ENCODE measurements at regions not wholly inside any gene's neighbourhood (a gene's known extent, or its start where the extent isn't known, plus 50 kb on each side); places are given as distances from the start of the nearest gene placed in this dataset.

DNA sequence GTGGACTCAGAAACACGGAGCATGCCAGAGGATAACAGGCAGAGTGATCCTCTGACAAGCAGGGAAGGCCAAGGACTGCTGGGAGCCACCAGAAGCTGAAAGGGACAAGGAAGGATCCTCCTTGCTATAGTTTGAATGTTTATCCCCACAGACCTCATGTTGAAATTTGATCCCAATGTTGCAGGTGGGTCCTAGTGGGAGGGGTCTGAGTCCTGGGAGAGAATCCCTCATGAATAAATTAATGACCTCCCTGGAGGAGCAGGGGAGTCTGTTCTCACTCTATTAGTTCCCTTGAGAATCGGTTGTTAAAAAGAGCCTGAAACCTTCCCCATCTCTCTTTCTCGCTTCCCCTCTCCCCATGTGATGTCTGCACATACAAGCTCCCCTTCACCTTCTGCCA is 124.4 kb downstream of the FBXO15 start:
- no peaks in the 10 kb centered on the region for H3K4me1 Mint-ChIP-seq
- no peak for DNase-seq
- no peaks in the 10 kb centered on the region for H3K36me3 Mint-ChIP-seq
- intact Hi-C loops (cut with micrococcal nuclease), result no loop called here
- H3K9me3 ChIP-seq (ENCODE audit: control insufficient read depth, insufficient read depth, low read length), result no peaks in the 10 kb centered on the region
- WGBS (ENCODE audit: insufficient coverage), result 54% methylated on average over 3 of the region's 3 CpGs
- no peaks in the 10 kb centered on the region for H3K9me3 Mint-ChIP-seq
- no peak for ATAC-seq
- H3K36me3 ChIP-seq (ENCODE audit: control insufficient read depth, insufficient read depth, low read length), result no peaks in the 10 kb centered on the region
- TF ChIP-seq, protein P1, sequence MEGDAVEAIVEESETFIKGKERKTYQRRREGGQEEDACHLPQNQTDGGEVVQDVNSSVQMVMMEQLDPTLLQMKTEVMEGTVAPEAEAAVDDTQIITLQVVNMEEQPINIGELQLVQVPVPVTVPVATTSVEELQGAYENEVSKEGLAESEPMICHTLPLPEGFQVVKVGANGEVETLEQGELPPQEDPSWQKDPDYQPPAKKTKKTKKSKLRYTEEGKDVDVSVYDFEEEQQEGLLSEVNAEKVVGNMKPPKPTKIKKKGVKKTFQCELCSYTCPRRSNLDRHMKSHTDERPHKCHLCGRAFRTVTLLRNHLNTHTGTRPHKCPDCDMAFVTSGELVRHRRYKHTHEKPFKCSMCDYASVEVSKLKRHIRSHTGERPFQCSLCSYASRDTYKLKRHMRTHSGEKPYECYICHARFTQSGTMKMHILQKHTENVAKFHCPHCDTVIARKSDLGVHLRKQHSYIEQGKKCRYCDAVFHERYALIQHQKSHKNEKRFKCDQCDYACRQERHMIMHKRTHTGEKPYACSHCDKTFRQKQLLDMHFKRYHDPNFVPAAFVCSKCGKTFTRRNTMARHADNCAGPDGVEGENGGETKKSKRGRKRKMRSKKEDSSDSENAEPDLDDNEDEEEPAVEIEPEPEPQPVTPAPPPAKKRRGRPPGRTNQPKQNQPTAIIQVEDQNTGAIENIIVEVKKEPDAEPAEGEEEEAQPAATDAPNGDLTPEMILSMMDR (IDR thresholded peaks at IDR 0.05), result no peak
- no peaks in the 10 kb centered on the region for H3K4me1 ChIP-seq (ENCODE audit: control insufficient read depth, insufficient read depth, low read length)
- H3K27ac ChIP-seq (ENCODE audit: low read length), result no peak overlapping the region
- H3K4me3 ChIP-seq (ENCODE audit: low read length), result no peak overlapping the region
- peaks cover 0 to 7% of the 10 kb centered on the region in 2 donors for H3K27me3 Mint-ChIP-seq (ENCODE audit: low read depth in 2 of 2)
- H3K4me3 Mint-ChIP-seq, result no peak overlapping the region
- no peaks in the 10 kb centered on the region for H3K27me3 ChIP-seq (ENCODE audit: control insufficient read depth, insufficient read depth, low read length)
- no peak overlapping the region for H3K27ac Mint-ChIP-seq

DNA sequence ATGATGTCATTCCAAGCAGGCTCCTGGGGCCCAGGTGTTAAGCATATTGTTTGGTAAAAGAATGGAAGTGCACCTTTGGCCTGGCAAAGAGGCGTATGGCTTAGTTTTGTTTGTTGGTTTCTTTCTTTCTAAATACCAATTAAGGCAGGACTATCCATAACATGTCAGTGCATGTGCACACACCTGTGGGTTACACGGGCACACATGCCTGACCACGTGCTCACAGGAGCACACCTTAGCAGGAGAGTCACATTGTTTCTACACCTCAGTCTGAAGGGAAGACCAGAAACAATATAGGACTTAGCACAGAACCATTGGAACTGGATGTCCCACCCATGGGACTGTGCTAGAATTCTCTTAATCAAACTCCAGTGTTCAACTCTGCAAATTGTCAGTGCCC is 127.8 kb downstream of the FBXO15 start:
- H3K36me3 ChIP-seq (ENCODE audit: control insufficient read depth, insufficient read depth, low read length), result no peaks in the 10 kb centered on the region
- TF ChIP-seq, protein P1 (IDR thresholded peaks at IDR 0.05), result no peak
- no peaks in the 10 kb centered on the region for H3K27me3 ChIP-seq (ENCODE audit: control insufficient read depth, insufficient read depth, low read length)
- no peaks in the 10 kb centered on the region for H3K4me1 ChIP-seq (ENCODE audit: control insufficient read depth, insufficient read depth, low read length)
- Mint-ChIP-seq H3K27ac (no peak overlapping the region), H3K4me3 (no peak overlapping the region), H3K9me3 (peaks cover 0 to 2% of the 10 kb centered on the region in 2 donors), H3K4me1 (no peaks in the 10 kb centered on the region), H3K27me3 (ENCODE audit: low read depth in 2 of 2) (peaks cover 0 to 7% of the 10 kb centered on the region in 2 donors), H3K36me3 (no peaks in the 10 kb centered on the region)
- ATAC-seq, result no peak
- H3K9me3 ChIP-seq (ENCODE audit: control insufficient read depth, insufficient read depth, low read length), result no peaks in the 10 kb centered on the region
- 88% methylated on average over 3 of the region's 3 CpGs for WGBS (ENCODE audit: insufficient coverage)
- intact Hi-C loops (cut with micrococcal nuclease), result no loop called here
- no peak overlapping the region for H3K4me3 ChIP-seq (ENCODE audit: low read length)
- no peak overlapping the region for H3K27ac ChIP-seq (ENCODE audit: low read length)
- no peak for DNase-seq

DNA sequence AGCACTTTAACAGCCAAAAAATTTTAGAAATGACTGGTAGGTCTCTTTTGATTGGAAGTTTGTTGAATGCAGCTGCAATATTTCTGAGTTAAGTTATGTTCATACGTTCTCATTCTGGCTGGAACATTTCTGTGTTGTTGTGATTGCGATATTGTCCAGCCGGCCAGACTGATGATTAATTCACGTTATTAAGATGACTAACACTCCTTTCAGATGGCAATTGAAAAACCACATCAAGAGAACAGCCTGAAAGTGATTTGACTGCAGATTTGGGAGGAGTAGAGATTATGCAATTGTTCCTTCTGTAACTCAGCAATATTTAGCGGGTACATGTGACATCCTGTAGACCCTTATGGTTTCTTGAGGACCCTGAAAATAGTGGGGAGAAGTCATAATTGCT is 133.7 kb downstream of the FBXO15 start:
- H3K36me3 Mint-ChIP-seq, result no peaks in the 10 kb centered on the region
- intact Hi-C loops (cut with micrococcal nuclease), result no loop called here
- no peaks in the 10 kb centered on the region for H3K4me1 Mint-ChIP-seq
- DNase-seq (no peak), ATAC-seq (no peak)
- Histone ChIP-seq H3K27ac (ENCODE audit: low read length) (no peak overlapping the region), H3K36me3 (ENCODE audit: control insufficient read depth, insufficient read depth, low read length) (no peaks in the 10 kb centered on the region), H3K27me3 (ENCODE audit: control insufficient read depth, insufficient read depth, low read length) (no peaks in the 10 kb centered on the region), H3K4me1 (ENCODE audit: control insufficient read depth, insufficient read depth, low read length) (peaks cover 3% of the 10 kb centered on the region), H3K4me3 (ENCODE audit: low read length) (no peak overlapping the region), H3K9me3 (ENCODE audit: control insufficient read depth, insufficient read depth, low read length) (no peaks in the 10 kb centered on the region)
- no peak overlapping the region for H3K27ac Mint-ChIP-seq
- H3K27me3 Mint-ChIP-seq (ENCODE audit: low read depth in 2 of 2), result peaks cover 0 to 5% of the 10 kb centered on the region in 2 donors
- H3K4me3 Mint-ChIP-seq, result no peak overlapping the region
- TF ChIP-seq, protein P1 (IDR thresholded peaks at IDR 0.05), result no peak
- WGBS (ENCODE audit: insufficient coverage), result 79% methylated on average over 5 of the region's 5 CpGs
- peaks cover 0 to 2% of the 10 kb centered on the region in 2 donors for H3K9me3 Mint-ChIP-seq

DNA sequence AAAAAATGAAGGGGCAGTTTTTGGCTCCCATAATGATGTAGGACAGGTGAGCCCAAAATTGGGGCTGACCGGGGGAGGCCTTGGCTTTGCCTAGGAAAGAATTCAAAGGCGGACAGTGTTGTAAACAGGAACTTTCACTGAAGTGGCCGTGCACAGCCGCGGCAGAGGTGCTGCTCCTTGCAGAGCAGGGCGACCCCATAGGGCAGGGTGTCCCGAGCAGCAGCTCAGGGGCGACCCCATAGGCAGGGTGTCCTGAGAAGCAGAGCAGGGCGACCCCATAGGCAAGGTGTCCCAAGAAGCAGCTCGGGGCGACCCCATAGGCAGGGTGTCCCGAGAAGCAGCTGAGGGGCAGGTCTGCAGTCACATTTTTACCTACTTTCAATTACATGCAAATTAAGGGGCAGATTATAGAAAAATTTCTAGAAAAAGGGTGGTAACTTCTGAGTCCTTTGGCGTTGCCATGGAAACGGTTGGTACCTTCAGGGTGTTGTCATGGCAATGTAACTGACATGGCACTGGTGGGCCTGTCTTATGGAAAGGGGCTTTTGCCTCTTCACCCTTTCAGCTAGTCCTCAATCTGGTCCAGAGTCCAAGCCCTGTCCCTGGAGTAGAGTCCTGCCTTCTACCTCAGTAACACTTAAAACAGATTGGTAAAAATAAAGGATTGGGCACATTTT is 134.5 kb downstream of the FBXO15 start:
- Histone ChIP-seq H3K4me3 (ENCODE audit: low read length) (no peak overlapping the region), H3K4me1 (ENCODE audit: control insufficient read depth, insufficient read depth, low read length) (peaks cover 3% of the 10 kb centered on the region), H3K27me3 (ENCODE audit: control insufficient read depth, insufficient read depth, low read length) (no peaks in the 10 kb centered on the region), H3K9me3 (ENCODE audit: control insufficient read depth, insufficient read depth, low read length) (no peaks in the 10 kb centered on the region), H3K27ac (ENCODE audit: low read length) (no peak overlapping the region), H3K36me3 (ENCODE audit: control insufficient read depth, insufficient read depth, low read length) (no peaks in the 10 kb centered on the region)
- WGBS (ENCODE audit: insufficient coverage), result 86% methylated on average over 12 of the region's 14 CpGs
- DNase-seq (no peak), ATAC-seq (no peak)
- intact Hi-C loops (cut with micrococcal nuclease), result no loop called here
- Mint-ChIP-seq H3K4me1 (no peaks in the 10 kb centered on the region), H3K27me3 (ENCODE audit: low read depth in 2 of 2) (peaks cover 0 to 2% of the 10 kb centered on the region in 2 donors), H3K36me3 (no peaks in the 10 kb centered on the region), H3K27ac (no peak overlapping the region), H3K9me3 (peaks cover 0 to 2% of the 10 kb centered on the region in 2 donors), H3K4me3 (no peak overlapping the region)
- TF ChIP-seq, protein P1 (IDR thresholded peaks at IDR 0.05), result no peak
